ENCODE measurements at regions not wholly inside any gene's neighbourhood (a gene's known extent, or its start where the extent isn't known, plus 50 kb on each side); places are given as distances from the start of the nearest gene placed in this dataset.

DNA sequence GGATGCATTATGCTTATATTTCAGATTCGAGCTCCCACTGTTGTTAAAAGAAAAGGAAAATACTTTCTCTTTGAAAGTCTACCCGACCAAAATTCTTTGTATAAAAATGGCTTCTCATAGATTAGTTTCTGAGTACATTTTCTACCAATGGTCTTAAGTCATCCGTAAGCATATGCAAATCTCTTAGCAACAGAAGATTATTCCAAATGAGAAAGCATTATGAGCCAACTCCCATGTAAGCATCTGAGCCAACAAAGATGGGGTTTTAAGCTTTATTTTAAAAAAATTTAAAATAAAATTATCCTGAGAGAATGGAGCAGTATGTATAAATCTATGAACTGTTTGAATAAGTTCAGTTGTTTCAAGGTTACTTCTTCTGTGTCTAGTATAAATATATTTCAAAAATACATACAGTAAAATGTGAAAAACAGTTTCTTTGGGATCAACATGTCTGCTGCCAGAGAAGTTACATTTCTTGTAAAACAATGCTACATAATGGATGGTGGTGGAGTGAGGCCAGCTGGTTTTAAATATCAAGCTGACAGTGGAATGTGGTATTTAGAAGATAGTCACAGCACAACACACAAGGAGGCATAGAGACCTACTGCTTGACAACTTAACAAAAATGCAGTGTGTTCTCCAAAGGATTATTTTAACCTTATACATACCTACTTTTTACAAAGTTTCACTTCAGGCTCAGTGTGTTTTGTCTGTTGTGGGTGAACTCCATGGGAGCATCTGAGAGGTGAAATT, 199.5 kb upstream of the DIPK2B start:
- Mint-ChIP-seq H3K27me3 (no peaks in the 10 kb centered on the region), H3K9me3 (peaks cover under 1% of the 10 kb centered on the region), H3K27ac (no peak overlapping the region), H3K4me3 (no peak overlapping the region), H3K4me1 (peaks cover 21% of the 10 kb centered on the region), H3K36me3 (ENCODE audit: low read depth) (peaks cover 4% of the 10 kb centered on the region)
- DNase-seq, result no peak
- CTCF ChIA-PET, result no interaction called here
- POLR2A ChIA-PET, result no interaction called here

- CTCF ChIA-PET, result no interaction called here
- H3K36me3 Mint-ChIP-seq (ENCODE audit: low read depth), result no peaks in the 10 kb centered on the region
Measured at GRCh38 chrX:45385757-45386156, 185.1 kb upstream of the DIPK2B start.

GRCh38 chrX:45381841-45382240, 181.2 kb upstream of the DIPK2B start:
- ChIA-PET POLR2A (no interaction called here), CTCF (no interaction called here)
- Mint-ChIP-seq H3K4me3 (no peak overlapping the region), H3K9me3 (no peaks in the 10 kb centered on the region), H3K27ac (no peak overlapping the region), H3K27me3 (no peaks in the 10 kb centered on the region), H3K4me1 (no peaks in the 10 kb centered on the region), H3K36me3 (ENCODE audit: low read depth) (no peaks in the 10 kb centered on the region)
- DNase-seq, result no peak

More at GRCh38 chrX:45385757-45386156, 185.1 kb upstream of the DIPK2B start:
- H3K27ac Mint-ChIP-seq, result no peak overlapping the region
- peaks cover 3% of the 10 kb centered on the region for H3K9me3 Mint-ChIP-seq
- no peak overlapping the region for H3K4me3 Mint-ChIP-seq
- no peak for DNase-seq
- POLR2A ChIA-PET, result no interaction called here
- H3K4me1 Mint-ChIP-seq, result no peaks in the 10 kb centered on the region
- no peaks in the 10 kb centered on the region for H3K27me3 Mint-ChIP-seq

- no peaks in the 10 kb centered on the region for H3K36me3 Mint-ChIP-seq (ENCODE audit: low read depth)
- CTCF ChIA-PET, result no interaction called here
- POLR2A ChIA-PET, result no interaction called here
Measured at GRCh38 chrX:45381366-45381765, 180.7 kb upstream of the DIPK2B start.

DNA sequence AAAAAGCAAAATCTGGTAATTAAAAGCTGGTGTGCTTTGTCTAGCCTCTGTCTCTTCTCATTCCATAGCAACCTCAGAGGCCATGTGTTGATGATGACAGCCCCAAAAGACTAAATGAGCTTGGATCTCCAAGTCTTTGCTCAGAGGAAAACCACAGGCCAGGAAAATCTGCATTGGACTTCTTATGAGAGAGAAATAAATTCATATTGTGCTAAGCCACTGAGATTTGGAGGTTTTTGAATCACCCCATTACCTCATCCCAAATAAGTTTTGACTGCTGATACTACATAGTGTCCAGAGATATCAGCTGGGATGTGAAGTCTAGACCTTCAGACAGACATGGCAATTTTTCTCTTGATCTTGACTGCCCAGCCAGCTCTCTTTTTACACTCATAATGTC, 178.6 kb upstream of the DIPK2B start:
- POLR2A ChIA-PET, result no interaction called here
- no peak overlapping the region for H3K4me3 Mint-ChIP-seq
- no peaks in the 10 kb centered on the region for H3K36me3 Mint-ChIP-seq (ENCODE audit: low read depth)

More at GRCh38 chrX:45381366-45381765, 180.7 kb upstream of the DIPK2B start:
- H3K9me3 Mint-ChIP-seq, result no peaks in the 10 kb centered on the region
- no peak for DNase-seq
- H3K27ac Mint-ChIP-seq, result no peak overlapping the region
- H3K4me3 Mint-ChIP-seq, result no peak overlapping the region
- no peaks in the 10 kb centered on the region for H3K27me3 Mint-ChIP-seq
- no peaks in the 10 kb centered on the region for H3K4me1 Mint-ChIP-seq

GRCh38 chrX:45372151-45372550, 171.5 kb upstream of the DIPK2B start:
- ChIA-PET CTCF (no interaction called here), POLR2A (no interaction called here)
- no peak for DNase-seq
- Mint-ChIP-seq H3K27ac (no peak overlapping the region), H3K36me3 (ENCODE audit: low read depth) (peaks cover 1% of the 10 kb centered on the region), H3K4me1 (no peaks in the 10 kb centered on the region), H3K27me3 (peaks cover 2% of the 10 kb centered on the region), H3K9me3 (peaks cover 20% of the 10 kb centered on the region), H3K4me3 (no peak overlapping the region)

More for the DNA sequence above, 178.6 kb upstream of the DIPK2B start:
- CTCF ChIA-PET, result no interaction called here
- Mint-ChIP-seq H3K27ac (no peak overlapping the region), H3K9me3 (no peaks in the 10 kb centered on the region), H3K4me1 (no peaks in the 10 kb centered on the region), H3K27me3 (peaks cover 2% of the 10 kb centered on the region)
- DNase-seq, result no peak

GRCh38 chrX:45368705-45369104, 168.0 kb upstream of the DIPK2B start:
- peaks cover 18% of the 10 kb centered on the region for H3K9me3 Mint-ChIP-seq
- ChIA-PET POLR2A (no interaction called here), CTCF (no interaction called here)
- H3K4me3 Mint-ChIP-seq, result no peak overlapping the region
- no peak overlapping the region for H3K27ac Mint-ChIP-seq
- no peak for DNase-seq
- no peaks in the 10 kb centered on the region for H3K27me3 Mint-ChIP-seq
- H3K36me3 Mint-ChIP-seq (ENCODE audit: low read depth), result peaks cover 1% of the 10 kb centered on the region
- H3K4me1 Mint-ChIP-seq, result no peaks in the 10 kb centered on the region

GRCh38 chrX:45363596-45363995, 162.9 kb upstream of the DIPK2B start:
- H3K27ac Mint-ChIP-seq, result no peak overlapping the region
- no peaks in the 10 kb centered on the region for H3K36me3 Mint-ChIP-seq (ENCODE audit: low read depth)
- H3K4me3 Mint-ChIP-seq, result no peak overlapping the region
- POLR2A ChIA-PET, result no interaction called here
- H3K27me3 Mint-ChIP-seq, result no peaks in the 10 kb centered on the region
- no peak for DNase-seq
- no peaks in the 10 kb centered on the region for H3K4me1 Mint-ChIP-seq
- H3K9me3 Mint-ChIP-seq, result peaks cover 12% of the 10 kb centered on the region
- CTCF ChIA-PET, result no interaction called here

DNA sequence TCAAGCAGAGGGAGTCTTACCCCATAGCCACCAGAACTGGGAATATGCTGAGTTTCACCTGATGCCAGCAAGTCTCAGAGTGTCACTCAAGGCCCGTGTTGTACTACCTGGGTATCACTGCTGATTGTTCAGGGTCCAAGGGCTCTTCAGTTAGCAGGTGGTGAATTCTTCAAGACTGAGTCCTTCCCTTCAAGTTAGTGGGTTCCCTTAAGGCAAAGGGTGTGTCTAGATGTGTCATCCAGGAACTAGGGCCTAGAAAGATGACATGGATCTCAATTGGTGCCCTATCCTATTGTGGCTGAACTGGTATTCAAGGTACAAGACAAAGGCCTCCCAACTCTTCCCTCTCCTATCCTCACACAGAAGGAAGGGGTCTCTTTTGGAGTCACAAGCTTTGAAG, 159.9 kb upstream of the DIPK2B start:
- H3K4me1 Mint-ChIP-seq, result no peaks in the 10 kb centered on the region
- H3K27ac Mint-ChIP-seq, result no peak overlapping the region
- ChIA-PET POLR2A (no interaction called here), CTCF (no interaction called here)
- DNase-seq, result no peak
- no peaks in the 10 kb centered on the region for H3K36me3 Mint-ChIP-seq (ENCODE audit: low read depth)
- no peaks in the 10 kb centered on the region for H3K27me3 Mint-ChIP-seq
- H3K9me3 Mint-ChIP-seq, result peaks cover 7% of the 10 kb centered on the region
- H3K4me3 Mint-ChIP-seq, result no peak overlapping the region

GRCh38 chrX:45358392-45358791, 157.7 kb upstream of the DIPK2B start:
- ChIA-PET POLR2A (no interaction called here), CTCF (interaction anchor here (1.5 kb wide), 1 partner anchor 9 kb away, joined by 4 read pairs; no protein-coding TSS in a partner anchor)
- H3K27me3 Mint-ChIP-seq, result no peaks in the 10 kb centered on the region
- no peak for DNase-seq
- no peak overlapping the region for H3K4me3 Mint-ChIP-seq
- H3K4me1 Mint-ChIP-seq, result no peaks in the 10 kb centered on the region
- peaks cover 8% of the 10 kb centered on the region for H3K9me3 Mint-ChIP-seq
- no peaks in the 10 kb centered on the region for H3K36me3 Mint-ChIP-seq (ENCODE audit: low read depth)
- H3K27ac Mint-ChIP-seq, result no peak overlapping the region

GRCh38 chrX:45353456-45353855, 152.8 kb upstream of the DIPK2B start:
- DNase-seq, result no peak
- ChIA-PET CTCF (interaction anchor here (0.6 kb wide), 1 partner anchor 81 kb away, joined by 4 read pairs; no protein-coding TSS in a partner anchor), POLR2A (no interaction called here)
- Mint-ChIP-seq H3K27me3 (no peaks in the 10 kb centered on the region), H3K36me3 (ENCODE audit: low read depth) (no peaks in the 10 kb centered on the region), H3K9me3 (peaks cover 6% of the 10 kb centered on the region), H3K4me3 (no peak overlapping the region), H3K27ac (no peak overlapping the region), H3K4me1 (no peaks in the 10 kb centered on the region)

DNA sequence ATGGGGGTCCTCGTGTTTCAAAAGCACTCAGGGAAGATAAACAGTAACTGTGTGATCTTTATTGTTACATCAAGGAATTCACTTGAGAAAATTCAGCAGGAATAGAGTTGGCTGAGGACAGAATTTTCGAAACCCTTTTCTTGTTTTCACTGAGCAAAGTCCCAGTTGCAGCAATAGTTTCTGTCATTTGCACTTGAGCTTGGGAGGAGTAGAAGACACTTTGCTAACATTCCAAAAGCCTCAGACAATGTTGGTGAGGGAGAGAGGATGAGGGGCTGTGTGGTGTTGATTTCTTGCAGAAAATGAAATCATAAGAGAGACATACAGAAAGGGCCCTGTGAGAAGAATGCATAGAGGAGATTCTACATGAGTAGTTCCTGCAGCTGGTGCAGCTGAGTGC, 151.9 kb upstream of the DIPK2B start:
- DNase-seq, result no peak
- H3K4me3 Mint-ChIP-seq, result no peak overlapping the region
- ChIA-PET POLR2A (no interaction called here), CTCF (no interaction called here)
- no peaks in the 10 kb centered on the region for H3K4me1 Mint-ChIP-seq
- no peak overlapping the region for H3K27ac Mint-ChIP-seq
- peaks cover 5% of the 10 kb centered on the region for H3K9me3 Mint-ChIP-seq
- no peaks in the 10 kb centered on the region for H3K27me3 Mint-ChIP-seq
- no peaks in the 10 kb centered on the region for H3K36me3 Mint-ChIP-seq (ENCODE audit: low read depth)

- ChIA-PET CTCF (interaction anchor here (0.5 kb wide), 1 partner anchor 372 kb away, joined by 4 read pairs; no protein-coding TSS in a partner anchor), POLR2A (no interaction called here)
- H3K27me3 Mint-ChIP-seq, result no peaks in the 10 kb centered on the region
- no peak overlapping the region for H3K4me3 Mint-ChIP-seq
- no peaks in the 10 kb centered on the region for H3K4me1 Mint-ChIP-seq
- DNase-seq, result no peak
- H3K36me3 Mint-ChIP-seq (ENCODE audit: low read depth), result no peaks in the 10 kb centered on the region
- no peak overlapping the region for H3K27ac Mint-ChIP-seq
- peaks cover 5% of the 10 kb centered on the region for H3K9me3 Mint-ChIP-seq
Measured at GRCh38 chrX:45351478-45351877, 150.8 kb upstream of the DIPK2B start.

- peaks cover 3% of the 10 kb centered on the region for H3K9me3 Mint-ChIP-seq
- CTCF ChIA-PET, result no interaction called here
- no peaks in the 10 kb centered on the region for H3K4me1 Mint-ChIP-seq
- no peak for DNase-seq
- POLR2A ChIA-PET, result no interaction called here
- H3K4me3 Mint-ChIP-seq, result no peak overlapping the region
- no peak overlapping the region for H3K27ac Mint-ChIP-seq
- H3K27me3 Mint-ChIP-seq, result no peaks in the 10 kb centered on the region
- H3K36me3 Mint-ChIP-seq (ENCODE audit: low read depth), result no peaks in the 10 kb centered on the region
Measured at GRCh38 chrX:45348296-45348695, 147.6 kb upstream of the DIPK2B start.
